ENCODE measurements at regions not wholly inside any gene's neighbourhood (a gene's known extent, or its start where the extent isn't known, plus 50 kb on each side); places are given as distances from the start of the nearest gene placed in this dataset.

DNA sequence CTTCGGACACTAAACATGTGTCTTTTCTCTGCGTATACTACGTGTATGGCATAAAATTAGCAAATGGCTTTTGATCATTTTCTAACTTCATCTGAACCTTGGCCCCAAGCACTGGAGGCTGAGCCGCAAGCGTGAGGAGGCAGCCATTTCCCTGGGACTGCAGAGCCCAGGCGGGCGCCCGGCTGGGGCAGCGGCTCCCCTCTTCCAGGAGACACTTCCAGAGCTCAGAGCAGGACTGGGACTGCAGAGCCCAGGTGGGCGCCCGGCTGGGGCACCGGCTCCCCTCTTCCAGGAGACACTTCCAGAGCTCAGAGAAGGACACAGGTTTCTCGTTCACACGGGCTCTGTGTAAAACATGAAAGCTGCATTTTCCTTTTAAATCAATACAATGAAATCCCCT is 484.1 kb upstream of the SALL3 start:
- H3K4me3 ChIP-seq (ENCODE audit: low read length), result no peak overlapping the region
- TF ChIP-seq, protein P1, sequence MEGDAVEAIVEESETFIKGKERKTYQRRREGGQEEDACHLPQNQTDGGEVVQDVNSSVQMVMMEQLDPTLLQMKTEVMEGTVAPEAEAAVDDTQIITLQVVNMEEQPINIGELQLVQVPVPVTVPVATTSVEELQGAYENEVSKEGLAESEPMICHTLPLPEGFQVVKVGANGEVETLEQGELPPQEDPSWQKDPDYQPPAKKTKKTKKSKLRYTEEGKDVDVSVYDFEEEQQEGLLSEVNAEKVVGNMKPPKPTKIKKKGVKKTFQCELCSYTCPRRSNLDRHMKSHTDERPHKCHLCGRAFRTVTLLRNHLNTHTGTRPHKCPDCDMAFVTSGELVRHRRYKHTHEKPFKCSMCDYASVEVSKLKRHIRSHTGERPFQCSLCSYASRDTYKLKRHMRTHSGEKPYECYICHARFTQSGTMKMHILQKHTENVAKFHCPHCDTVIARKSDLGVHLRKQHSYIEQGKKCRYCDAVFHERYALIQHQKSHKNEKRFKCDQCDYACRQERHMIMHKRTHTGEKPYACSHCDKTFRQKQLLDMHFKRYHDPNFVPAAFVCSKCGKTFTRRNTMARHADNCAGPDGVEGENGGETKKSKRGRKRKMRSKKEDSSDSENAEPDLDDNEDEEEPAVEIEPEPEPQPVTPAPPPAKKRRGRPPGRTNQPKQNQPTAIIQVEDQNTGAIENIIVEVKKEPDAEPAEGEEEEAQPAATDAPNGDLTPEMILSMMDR (conservative IDR thresholded peaks at IDR 0.05; ENCODE audit: low read length), result no peak
- no peak for DNase-seq (ENCODE audit: low read depth)

DNA sequence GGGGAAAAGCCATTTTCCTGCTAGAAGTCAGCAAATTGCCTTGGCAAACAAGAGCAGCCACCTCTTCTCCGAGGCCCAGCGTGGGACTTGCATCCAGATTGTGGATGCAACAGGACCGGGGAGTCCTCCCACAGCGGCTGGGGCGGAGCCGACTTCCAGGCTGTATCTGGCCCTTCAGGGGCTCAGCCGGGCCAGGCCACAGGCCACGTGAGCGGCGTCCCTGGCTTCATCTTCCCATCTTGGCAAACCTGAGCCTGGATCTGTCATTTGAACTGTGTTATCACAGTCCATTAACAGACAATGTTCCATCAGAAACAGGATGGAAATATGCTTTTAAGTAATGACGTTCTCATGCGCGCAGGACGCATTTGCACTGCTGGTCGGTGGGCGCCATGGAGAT is 483.5 kb upstream of the SALL3 start:
- H3K4me3 ChIP-seq (ENCODE audit: low read length), result no peak overlapping the region
- DNase-seq (ENCODE audit: low read depth), result no peak
- TF ChIP-seq, protein P1 (conservative IDR thresholded peaks at IDR 0.05; ENCODE audit: low read length), result no peak

DNA sequence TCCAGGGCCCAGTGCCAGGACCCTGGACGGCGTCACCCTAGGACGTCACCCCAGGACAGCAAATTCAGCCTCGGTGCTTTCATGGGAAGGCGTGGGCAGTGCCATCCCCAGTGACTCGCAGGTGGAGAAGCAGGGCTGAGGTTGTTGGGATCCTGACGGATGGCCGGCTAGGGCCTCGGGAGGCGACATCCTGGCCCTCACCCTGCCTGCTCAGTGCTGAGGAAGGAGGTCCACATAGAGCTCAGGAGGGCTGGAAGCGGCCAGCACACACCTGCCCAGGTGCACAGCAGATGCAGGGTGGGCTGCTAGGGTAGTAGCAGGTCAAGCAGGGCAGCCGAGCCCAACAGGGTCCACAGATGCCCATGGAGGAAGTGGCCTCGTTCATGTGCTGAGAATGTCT is 482.0 kb upstream of the SALL3 start:
- TF ChIP-seq, protein P1 (conservative IDR thresholded peaks at IDR 0.05; ENCODE audit: low read length), result no peak
- no peak for DNase-seq (ENCODE audit: low read depth)
- no peak overlapping the region for H3K4me3 ChIP-seq (ENCODE audit: low read length)

DNA sequence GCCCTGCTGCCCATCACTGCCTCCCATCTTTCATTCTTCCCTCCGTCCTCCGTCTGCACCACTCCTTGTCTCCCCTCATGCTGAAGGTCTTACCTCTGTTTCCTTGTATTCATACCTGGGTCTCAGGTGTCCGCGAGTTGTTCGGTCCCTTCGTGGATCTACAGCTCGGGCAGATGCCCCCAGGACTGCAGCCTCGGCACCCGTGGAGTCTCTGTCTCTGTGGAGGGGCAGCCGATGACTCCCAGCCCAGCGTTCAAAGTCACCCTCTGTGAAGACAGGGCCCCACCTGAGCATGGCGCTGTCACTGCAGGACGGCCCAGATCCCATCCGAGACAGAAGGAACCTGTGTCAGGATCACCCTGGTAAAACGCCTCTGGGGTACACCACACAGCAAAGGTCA is 480.0 kb upstream of the SALL3 start:
- H3K4me3 ChIP-seq (ENCODE audit: low read length), result no peak overlapping the region
- no peak for DNase-seq (ENCODE audit: low read depth)
- TF ChIP-seq, protein P1 (conservative IDR thresholded peaks at IDR 0.05; ENCODE audit: low read length), result no peak

DNA sequence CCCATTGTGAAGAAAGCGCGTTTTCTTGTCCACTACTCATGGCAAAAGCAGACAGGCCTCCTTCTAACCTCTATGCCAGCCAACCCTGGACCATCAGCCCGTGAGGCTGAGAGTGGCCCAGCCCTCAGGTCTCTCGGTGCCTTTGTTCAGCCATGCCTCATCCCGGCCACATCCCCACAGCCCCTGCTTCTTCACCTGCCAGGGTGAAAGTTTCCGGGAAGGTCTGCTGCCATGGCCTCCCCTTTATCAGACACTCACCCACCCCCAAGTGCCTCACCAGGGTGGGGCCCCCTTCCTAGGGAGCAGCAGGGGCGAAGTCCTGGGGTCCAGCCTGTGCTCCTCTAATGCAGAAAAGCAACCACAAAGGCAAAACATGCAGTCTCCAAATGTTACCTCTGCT is 478.4 kb upstream of the SALL3 start:
- TF ChIP-seq, protein P1 (conservative IDR thresholded peaks at IDR 0.05; ENCODE audit: low read length), result no peak
- no peak overlapping the region for H3K4me3 ChIP-seq (ENCODE audit: low read length)
- DNase-seq (ENCODE audit: low read depth), result no peak

DNA sequence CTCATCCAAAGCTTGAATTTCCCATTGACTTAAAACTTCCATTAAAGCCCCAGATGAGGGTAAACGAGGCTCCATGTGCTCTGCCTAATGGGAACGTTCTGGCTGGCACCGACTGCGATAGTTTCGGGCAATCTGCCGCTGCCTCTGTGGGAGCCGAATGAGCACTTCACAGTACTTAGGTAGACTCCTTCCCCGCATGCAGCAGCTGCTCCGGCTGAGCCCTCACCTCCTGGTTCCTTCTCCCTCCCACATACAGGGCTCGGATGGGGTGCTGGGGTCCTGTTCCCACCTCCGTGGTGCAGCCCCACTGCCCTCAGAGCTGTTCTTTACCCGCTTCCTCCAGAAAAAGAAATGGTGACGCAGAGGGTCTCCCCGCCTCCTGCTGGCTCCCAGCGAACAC is 476.5 kb upstream of the SALL3 start:
- TF ChIP-seq, protein P1 (conservative IDR thresholded peaks at IDR 0.05; ENCODE audit: low read length), result no peak
- DNase-seq (ENCODE audit: low read depth), result no peak
- no peak overlapping the region for H3K4me3 ChIP-seq (ENCODE audit: low read length)

DNA sequence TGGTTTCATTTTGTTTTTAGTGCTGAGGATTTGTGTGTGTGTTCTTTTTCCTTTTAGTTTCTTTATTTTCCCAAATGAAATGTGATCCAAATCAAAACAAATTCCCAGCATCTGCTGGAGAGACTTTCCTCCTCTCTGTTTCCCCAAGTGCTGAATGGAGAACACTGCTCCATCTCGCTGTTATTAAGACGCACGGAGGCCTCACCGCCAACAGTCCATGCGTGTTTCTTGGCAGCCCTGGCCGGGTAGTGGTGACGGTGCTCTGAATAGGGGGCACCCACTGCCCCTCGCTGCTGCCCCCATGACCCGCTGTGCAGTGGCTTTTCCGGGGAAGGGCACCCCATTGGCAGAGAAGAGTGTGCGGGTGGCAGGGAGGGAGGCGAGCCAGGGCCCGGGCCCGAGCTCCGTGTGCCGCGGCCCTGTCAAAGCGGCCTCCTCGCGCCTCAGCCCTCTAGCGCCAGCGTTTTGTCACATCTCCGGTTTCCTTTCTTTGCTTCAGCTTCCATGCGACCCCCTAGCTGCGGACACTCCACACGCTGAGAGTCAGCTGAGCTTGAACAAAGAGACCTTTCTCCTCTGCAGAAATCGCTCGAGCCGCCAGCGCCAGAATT is 473.7 kb upstream of the SALL3 start:
- DNase-seq (ENCODE audit: low read depth), result no peak
- H3K4me3 ChIP-seq (ENCODE audit: low read length), result no peak overlapping the region
- TF ChIP-seq, protein P1 (conservative IDR thresholded peaks at IDR 0.05; ENCODE audit: low read length), result no peak

Measured in AG10803 (cell line).